ENCODE measurements at regions not wholly inside any gene's neighbourhood (a gene's known extent, or its start where the extent isn't known, plus 50 kb on each side); places are given as distances from the start of the nearest gene placed in this dataset.

GRCh38 chr20:58585753-58586540 is 65.1 kb upstream of the STX16 start:
- Mint-ChIP-seq H3K4me1 (no peaks in the 10 kb centered on the region), H3K9me3 (ENCODE audit: low read depth) (peaks cover 2% of the 10 kb centered on the region), H3K27me3 (peaks cover 23% of the 10 kb centered on the region), H3K4me3 (no peak overlapping the region), H3K36me3 (no peaks in the 10 kb centered on the region), H3K27ac (no peak overlapping the region)
- DNase-seq (no peak), ATAC-seq (no peak)
- CTCF ChIA-PET = no interaction called here

- Mint-ChIP-seq H3K9me3 (ENCODE audit: low read depth) (peaks cover 2% of the 10 kb centered on the region), H3K27me3 (peaks cover 20% of the 10 kb centered on the region), H3K4me3 (no peak overlapping the region), H3K36me3 (no peaks in the 10 kb centered on the region), H3K4me1 (no peaks in the 10 kb centered on the region), H3K27ac (no peak overlapping the region)
- ATAC-seq (no peak), DNase-seq (no peak)
- CTCF ChIA-PET = no interaction called here
These were observed 66.0 kb upstream of the STX16 start for GRCh38 chr20:58584881-58585752.

- no peak overlapping the region for H3K4me3 Mint-ChIP-seq
- peaks cover 2% of the 10 kb centered on the region for H3K9me3 Mint-ChIP-seq (ENCODE audit: low read depth)
- H3K36me3 Mint-ChIP-seq = no peaks in the 10 kb centered on the region
- H3K27me3 Mint-ChIP-seq = peaks cover 17% of the 10 kb centered on the region
- no peak overlapping the region for H3K27ac Mint-ChIP-seq
- CTCF ChIA-PET = no interaction called here
- ATAC-seq = no peak
- no peaks in the 10 kb centered on the region for H3K4me1 Mint-ChIP-seq
- DNase-seq = no peak
These were observed 66.8 kb upstream of the STX16 start for GRCh38 chr20:58584051-58584824.

GRCh38 chr20:58583586-58583985 is 67.5 kb upstream of the STX16 start:
- Mint-ChIP-seq H3K4me3 (no peak overlapping the region), H3K27ac (no peak overlapping the region), H3K27me3 (peaks cover 17% of the 10 kb centered on the region), H3K4me1 (no peaks in the 10 kb centered on the region), H3K9me3 (ENCODE audit: low read depth) (peaks cover 2% of the 10 kb centered on the region), H3K36me3 (no peaks in the 10 kb centered on the region)
- ATAC-seq (no peak), DNase-seq (no peak)
- CTCF ChIA-PET = no interaction called here

GRCh38 chr20:58583176-58583575 is 67.9 kb upstream of the STX16 start:
- H3K27ac Mint-ChIP-seq = no peak overlapping the region
- H3K4me3 Mint-ChIP-seq = no peak overlapping the region
- H3K9me3 Mint-ChIP-seq (ENCODE audit: low read depth) = peaks cover 2% of the 10 kb centered on the region
- H3K27me3 Mint-ChIP-seq = peaks cover 17% of the 10 kb centered on the region
- CTCF ChIA-PET = no interaction called here
- DNase-seq (no peak), ATAC-seq (no peak)
- H3K4me1 Mint-ChIP-seq = no peaks in the 10 kb centered on the region
- H3K36me3 Mint-ChIP-seq = no peaks in the 10 kb centered on the region

GRCh38 chr20:58580474-58580835 is 65.3 kb upstream of the APCDD1L start:
- H3K4me1 Mint-ChIP-seq = no peaks in the 10 kb centered on the region

GRCh38 chr20:58579819-58580473 is 64.7 kb upstream of the APCDD1L start:
- no peaks in the 10 kb centered on the region for H3K36me3 Mint-ChIP-seq
- H3K4me3 Mint-ChIP-seq = no peak overlapping the region
- DNase-seq (no peak), ATAC-seq (no peak)
- no peak overlapping the region for H3K27ac Mint-ChIP-seq
- peaks cover 2% of the 10 kb centered on the region for H3K9me3 Mint-ChIP-seq (ENCODE audit: low read depth)
- peaks cover 2% of the 10 kb centered on the region for H3K27me3 Mint-ChIP-seq
- CTCF ChIA-PET = no interaction called here
- no peaks in the 10 kb centered on the region for H3K4me1 Mint-ChIP-seq

More at GRCh38 chr20:58580474-58580835, 65.3 kb upstream of the APCDD1L start:
- CTCF ChIA-PET = no interaction called here
- DNase-seq (no peak), ATAC-seq (no peak)
- no peak overlapping the region for H3K27ac Mint-ChIP-seq
- no peak overlapping the region for H3K4me3 Mint-ChIP-seq
- no peaks in the 10 kb centered on the region for H3K36me3 Mint-ChIP-seq
- H3K9me3 Mint-ChIP-seq (ENCODE audit: low read depth) = peaks cover 2% of the 10 kb centered on the region
- H3K27me3 Mint-ChIP-seq = peaks cover 3% of the 10 kb centered on the region

- DNase-seq (no peak), ATAC-seq (no peak)
- Mint-ChIP-seq H3K27ac (no peak overlapping the region), H3K4me3 (no peak overlapping the region), H3K27me3 (peaks cover 2% of the 10 kb centered on the region), H3K36me3 (no peaks in the 10 kb centered on the region), H3K9me3 (ENCODE audit: low read depth) (peaks cover 2% of the 10 kb centered on the region), H3K4me1 (no peaks in the 10 kb centered on the region)
- CTCF ChIA-PET = no interaction called here
These were observed 64.0 kb upstream of the APCDD1L start for GRCh38 chr20:58579069-58579818.

GRCh38 chr20:58577871-58578598 is 62.8 kb upstream of the APCDD1L start:
- CTCF ChIA-PET = no interaction called here
- H3K27ac Mint-ChIP-seq = no peak overlapping the region
- H3K4me1 Mint-ChIP-seq = no peaks in the 10 kb centered on the region

GRCh38 chr20:58577139-58577806 is 62.1 kb upstream of the APCDD1L start:
- DNase-seq = no peak
- H3K4me1 Mint-ChIP-seq = no peaks in the 10 kb centered on the region
- no peak overlapping the region for H3K4me3 Mint-ChIP-seq
- CTCF ChIA-PET = no interaction called here
- peaks cover 4% of the 10 kb centered on the region for H3K27me3 Mint-ChIP-seq
- H3K9me3 Mint-ChIP-seq (ENCODE audit: low read depth) = no peaks in the 10 kb centered on the region
- no peaks in the 10 kb centered on the region for H3K36me3 Mint-ChIP-seq
- H3K27ac Mint-ChIP-seq = no peak overlapping the region
- ATAC-seq = no peak

More at GRCh38 chr20:58577871-58578598, 62.8 kb upstream of the APCDD1L start:
- H3K4me3 Mint-ChIP-seq = no peak overlapping the region
- DNase-seq (no peak), ATAC-seq (no peak)
- H3K27me3 Mint-ChIP-seq = peaks cover 2% of the 10 kb centered on the region
- no peaks in the 10 kb centered on the region for H3K36me3 Mint-ChIP-seq
- H3K9me3 Mint-ChIP-seq (ENCODE audit: low read depth) = peaks cover 2% of the 10 kb centered on the region

- Mint-ChIP-seq H3K4me3 (no peak overlapping the region), H3K4me1 (no peaks in the 10 kb centered on the region), H3K27me3 (peaks cover 3% of the 10 kb centered on the region), H3K27ac (no peak overlapping the region), H3K36me3 (no peaks in the 10 kb centered on the region), H3K9me3 (ENCODE audit: low read depth) (no peaks in the 10 kb centered on the region)
- CTCF ChIA-PET = no interaction called here
- no peak for DNase-seq
- ATAC-seq = no peak
These were observed 61.4 kb upstream of the APCDD1L start for GRCh38 chr20:58576603-58576970.
